HEK293T (cell line): ENCODE measurements at regions not wholly inside any gene's neighbourhood (a gene's known extent, or its start where the extent isn't known, plus 50 kb on each side); places are given as distances from the start of the nearest gene placed in this dataset.
"Not testable (repeated sequence)": the region's sequence is repeated elsewhere in the genome, so short reads cannot be mapped to it uniquely, and the experiment has no call there.

ENCODE experiments used
- CTCF ChIA-PET: fragments of 350-600 bp; formaldehyde crosslinking; extraction: SDS; loops from one replicate; lab custom pipeline; 2021; ENCODE audit warnings: antibody characterized with exemption, inconsistent platforms; lab: Yijun Ruan, JAX
- POLR2A ChIA-PET: fragments of 350-600 bp; formaldehyde crosslinking; extraction: SDS; loops from one replicate; lab custom pipeline; 2020; ENCODE audit warnings: antibody characterized with exemption, inconsistent platforms; lab: Yijun Ruan, JAX
- DNase-seq: peaks from one replicate; pipeline ENCODE4 v3.0.0; 2012; ENCODE audit warnings: mixed read lengths; ENCODE audit errors: extremely low spot score
- ARNT ChIP-seq: fragments of 450-650 bp; IDR thresholded peaks from 2 replicates; pipeline ENCODE4 v1.6.1; 2017; ENCODE audit warnings: mild to moderate bottlenecking
- BHLHE40 ChIP-seq: fragments of 450-650 bp; IDR thresholded peaks from 2 replicates; pipeline ENCODE4 v1.6.1; 2016; ENCODE audit warnings: mild to moderate bottlenecking, moderate library complexity, borderline replicate concordance
- CTBP1 ChIP-seq: fragments of 450-650 bp; IDR thresholded peaks from 2 replicates; pipeline ENCODE4 v1.6.1; 2016; ENCODE audit warnings: borderline replicate concordance
- ELF4 ChIP-seq: fragments of 450-650 bp; IDR thresholded peaks from 2 replicates; pipeline ENCODE4 v1.6.1; 2017; ENCODE audit warnings: antibody characterized with exemption
- FOXA1 ChIP-seq: fragments of 450-650 bp; IDR thresholded peaks from 2 replicates; pipeline ENCODE4 v1.6.1; 2016; ENCODE audit warnings: mild to moderate bottlenecking
- FOXK2 ChIP-seq: fragments of 450-650 bp; IDR thresholded peaks from 2 replicates; pipeline ENCODE4 v1.6.1; 2016; ENCODE audit warnings: mild to moderate bottlenecking
- FOXM1 ChIP-seq: fragments of 450-650 bp; IDR thresholded peaks from 2 replicates; pipeline ENCODE4 v1.6.1; 2017; ENCODE audit warnings: mild to moderate bottlenecking, borderline replicate concordance
- HDGF ChIP-seq: fragments of 450-650 bp; IDR thresholded peaks from 2 replicates; pipeline ENCODE4 v1.6.1; 2017; ENCODE audit warnings: antibody characterized with exemption, borderline replicate concordance
- L3MBTL2 ChIP-seq: fragments of 450-650 bp; conservative IDR thresholded peaks from 2 replicates; pipeline ENCODE4 v1.6.1; 2016; ENCODE audit warnings: mild to moderate bottlenecking
- LEF1 ChIP-seq: fragments of 450-650 bp; IDR thresholded peaks from 2 replicates; pipeline ENCODE4 v1.6.1; 2017; ENCODE audit warnings: mild to moderate bottlenecking, borderline replicate concordance
- NFRKB ChIP-seq: fragments of 450-650 bp; IDR thresholded peaks from 2 replicates; pipeline ENCODE4 v1.6.1; 2016; ENCODE audit warnings: mild to moderate bottlenecking, moderate library complexity
- PKNOX1 ChIP-seq: fragments of 450-650 bp; IDR thresholded peaks from 2 replicates; pipeline ENCODE4 v1.6.1; 2016
- SP1 ChIP-seq: fragments of 450-650 bp; IDR thresholded peaks from 2 replicates; pipeline ENCODE4 v1.6.1; 2017
- SUZ12 ChIP-seq: fragments of 450-650 bp; IDR thresholded peaks from 2 replicates; pipeline ENCODE4 v1.6.1; 2016; ENCODE audit warnings: mild to moderate bottlenecking
- TARDBP ChIP-seq: fragments of 450-650 bp; IDR thresholded peaks from 2 replicates; pipeline ENCODE4 v1.6.1; 2016
- ZNF384 ChIP-seq: fragments of 450-650 bp; IDR thresholded peaks from 2 replicates; pipeline ENCODE4 v1.6.1; 2016

- POLR2A ChIA-PET = no interaction called here
Measured at GRCh38 chr7:91379991-91380390, 115.8 kb downstream of the FZD1 start.

GRCh38 chr7:91383053-91383904 is 119.0 kb downstream of the FZD1 start:
- no peak for TF ChIP-seq ARNT
- no peak for TF ChIP-seq ELF4
- TF ChIP-seq FOXK2 = no peak
- no peak for TF ChIP-seq FOXA1
- no peak for TF ChIP-seq PKNOX1
- no peak for TF ChIP-seq ZNF384
- no peak for TF ChIP-seq SUZ12
- no peak for TF ChIP-seq CTBP1
- no peak for TF ChIP-seq TARDBP
- TF ChIP-seq HDGF = no peak
- no peak for TF ChIP-seq L3MBTL2
- TF ChIP-seq FOXM1 = no peak
- TF ChIP-seq NFRKB = no peak
- ChIA-PET POLR2A (no interaction called here), CTCF (no interaction called here)
- DNase-seq = no peak

More at GRCh38 chr7:91379991-91380390, 115.8 kb downstream of the FZD1 start:
- no peak for DNase-seq
- no peak for TF ChIP-seq TARDBP
- no peak for TF ChIP-seq FOXM1
- CTCF ChIA-PET = no interaction called here

- POLR2A ChIA-PET = no interaction called here
Measured at GRCh38 chr7:91383905-91384274, 119.7 kb downstream of the FZD1 start.

GRCh38 chr7:91394757-91395156 is 130.5 kb downstream of the FZD1 start:
- CTCF ChIA-PET, POLR2A ChIA-PET, DNase-seq: not testable (repeated sequence)

More at GRCh38 chr7:91383905-91384274, 119.7 kb downstream of the FZD1 start:
- no peak for DNase-seq
- CTCF ChIA-PET = no interaction called here
- TF ChIP-seq FOXM1 = no peak
- no peak for TF ChIP-seq L3MBTL2
- no peak for TF ChIP-seq ARNT
- TF ChIP-seq LEF1 = no peak
- no peak for TF ChIP-seq ELF4
- no peak for TF ChIP-seq NFRKB
- no peak for TF ChIP-seq PKNOX1
- TF ChIP-seq HDGF = no peak
- no peak for TF ChIP-seq SUZ12
- TF ChIP-seq CTBP1 = no peak

- DNase-seq, POLR2A ChIA-PET, CTCF ChIA-PET: not testable (repeated sequence)
Measured at GRCh38 chr7:91395313-91395712, 131.1 kb downstream of the FZD1 start.

GRCh38 chr7:91397096-91397495 is 132.9 kb downstream of the FZD1 start:
- ChIA-PET CTCF (no interaction called here), POLR2A (no interaction called here)
- no peak for DNase-seq
- TF ChIP-seq SP1 (no peak), LEF1 (no peak), ZNF384 (no peak), ELF4 (no peak), CTBP1 (no peak)

- CTCF ChIA-PET = no interaction called here
- POLR2A ChIA-PET = no interaction called here
- DNase-seq = no peak
- no peak for TF ChIP-seq CTBP1
- TF ChIP-seq FOXK2 = no peak
Measured at GRCh38 chr7:91397612-91398011, 133.4 kb downstream of the FZD1 start.

- no peak for DNase-seq
- CTCF ChIA-PET = no interaction called here
- no peak for TF ChIP-seq TARDBP
- TF ChIP-seq SP1 = no peak
- TF ChIP-seq ARNT = no peak
- no peak for TF ChIP-seq BHLHE40
- TF ChIP-seq LEF1 = no peak
- no peak for TF ChIP-seq HDGF
- TF ChIP-seq FOXA1 = no peak
- no peak for TF ChIP-seq ELF4
- no peak for TF ChIP-seq SUZ12
- no peak for TF ChIP-seq FOXK2
- no peak for TF ChIP-seq ZNF384
- no peak for TF ChIP-seq PKNOX1
- no peak for TF ChIP-seq L3MBTL2
- no peak for TF ChIP-seq NFRKB
- TF ChIP-seq CTBP1 = no peak
- TF ChIP-seq FOXM1 = no peak
- POLR2A ChIA-PET = no interaction called here
Measured at GRCh38 chr7:91398341-91398740, 134.1 kb downstream of the FZD1 start.
